H9 (cell line): ENCODE measurements at regions not wholly inside any gene's neighbourhood (a gene's known extent, or its start where the extent isn't known, plus 50 kb on each side); places are given as distances from the start of the nearest gene placed in this dataset.

Experiments used
- DNase-seq: peaks from one replicate; pipeline ENCODE4 v3.0.0-alpha.2; 2017
- H2AFZ ChIP-seq: one replicate; pipeline ENCODE4 v1.6.1; 2013; ENCODE audit warnings: mild to moderate bottlenecking, low read length, control low read depth, moderate library complexity
- H2AK5ac ChIP-seq: 2 replicates; pipeline ENCODE4 v1.6.1; 2013; ENCODE audit warnings: low read length, control low read depth, mixed read lengths; ENCODE audit not compliant: insufficient read length
- H2BK120ac ChIP-seq: one replicate; pipeline ENCODE4 v1.6.1; 2013; ENCODE audit warnings: low read depth, mild to moderate bottlenecking, low read length, control low read depth, inconsistent platforms; ENCODE audit not compliant: poor library complexity, severe bottlenecking
- H2BK12ac ChIP-seq: 2 replicates; pipeline ENCODE4 v1.6.1; 2013; ENCODE audit warnings: low read length, control low read depth, mixed read lengths, low read depth; ENCODE audit not compliant: insufficient read length
- H2BK15ac ChIP-seq: 2 replicates; pipeline ENCODE4 v1.6.1; 2013; ENCODE audit warnings: low read depth, low read length, control low read depth
- H2BK20ac ChIP-seq: one replicate; pipeline ENCODE4 v1.6.1; 2013; ENCODE audit warnings: low read depth, mild to moderate bottlenecking, low read length, control low read depth, inconsistent platforms; ENCODE audit not compliant: poor library complexity, severe bottlenecking
- H2BK5ac ChIP-seq: 2 replicates; pipeline ENCODE4 v1.6.1; 2013; ENCODE audit warnings: low read length, control low read depth, mixed read lengths; ENCODE audit not compliant: insufficient read length
- H3K14ac ChIP-seq: 2 replicates; pipeline ENCODE4 v1.6.1; 2013; ENCODE audit warnings: low read length, control low read depth; ENCODE audit not compliant: insufficient read depth
- H3K18ac ChIP-seq: 2 replicates; pipeline ENCODE4 v1.6.1; 2013; ENCODE audit warnings: low read depth, mild to moderate bottlenecking, mixed read lengths, low read length, control low read depth; ENCODE audit not compliant: insufficient read length
- H3K23ac ChIP-seq: 2 replicates; pipeline ENCODE4 v1.6.1; 2013; ENCODE audit warnings: low read length, control low read depth, mixed read lengths, low read depth; ENCODE audit not compliant: insufficient read length
- H3K23me2 ChIP-seq: 2 replicates; pipeline ENCODE4 v1.6.1; 2013; ENCODE audit warnings: low read depth, mild to moderate bottlenecking, mixed read lengths, low read length, control low read depth; ENCODE audit not compliant: insufficient read length, poor library complexity, severe bottlenecking
- H3K27ac ChIP-seq: 2 replicates; pipeline ENCODE4 v1.5.1; 2013; ENCODE audit warnings: low read length, control low read depth, mixed read lengths, low read depth; ENCODE audit not compliant: insufficient read length
- H3K27me3 ChIP-seq: 2 replicates; pipeline ENCODE4 v1.6.1; 2013; ENCODE audit warnings: low read length, control low read depth, inconsistent platforms; ENCODE audit not compliant: insufficient read depth
- H3K4ac ChIP-seq: 2 replicates; pipeline ENCODE4 v1.6.1; 2013; ENCODE audit warnings: low read depth, mild to moderate bottlenecking, control low read depth, inconsistent platforms, low read length, moderate library complexity
- H3K4me1 ChIP-seq: 2 replicates; pipeline ENCODE4 v1.6.1; 2013; ENCODE audit warnings: low read length, control low read depth, inconsistent platforms; ENCODE audit not compliant: insufficient read depth
- H3K4me2 ChIP-seq: 2 replicates; pipeline ENCODE4 v1.6.1; 2013; ENCODE audit warnings: low read length, control low read depth, mixed read lengths; ENCODE audit not compliant: insufficient read length, insufficient read depth
- H3K56ac ChIP-seq: 2 replicates; pipeline ENCODE4 v1.6.1; 2013; ENCODE audit warnings: low read depth, mild to moderate bottlenecking, mixed read lengths, low read length, control low read depth; ENCODE audit not compliant: insufficient read length
- H3K79me1 ChIP-seq: 2 replicates; pipeline ENCODE4 v1.6.1; 2013; ENCODE audit warnings: low read depth, mild to moderate bottlenecking, moderate library complexity, low read length, control low read depth, inconsistent platforms; ENCODE audit not compliant: insufficient read depth, poor library complexity, severe bottlenecking
- H3K79me2 ChIP-seq: 2 replicates; pipeline ENCODE4 v1.6.1; 2013; ENCODE audit warnings: low read length, control low read depth, inconsistent platforms; ENCODE audit not compliant: insufficient read depth
- H3K9ac ChIP-seq: 2 replicates; pipeline ENCODE4 v1.6.1; 2013; ENCODE audit warnings: low read length, control low read depth, mixed read lengths; ENCODE audit not compliant: insufficient read length; ENCODE audit errors: extremely low read depth
- H3K9me3 ChIP-seq: one replicate; pipeline ENCODE4 v1.6.1; 2013; ENCODE audit warnings: low read depth, low read length, inconsistent platforms; ENCODE audit not compliant: control insufficient read depth
- H3T11ph ChIP-seq: one replicate; pipeline ENCODE4 v1.6.1; 2013; ENCODE audit warnings: mild to moderate bottlenecking, low read length, control low read depth, inconsistent platforms
- H4K20me1 ChIP-seq: one replicate; pipeline ENCODE4 v1.6.1; 2013; ENCODE audit not compliant: control insufficient read depth, insufficient read length, insufficient read depth
- H4K5ac ChIP-seq: 2 replicates; pipeline ENCODE4 v1.6.1; 2013; ENCODE audit warnings: low read depth, mild to moderate bottlenecking, mixed read lengths, low read length, control low read depth; ENCODE audit not compliant: insufficient read length
- H4K8ac ChIP-seq: replicated peaks from 2 replicates; pipeline ENCODE4 v1.6.1; 2013; ENCODE audit warnings: low read length, control low read depth, mixed read lengths, low read depth; ENCODE audit not compliant: insufficient read length
- H4K91ac ChIP-seq: 2 replicates; pipeline ENCODE4 v1.6.1; 2013; ENCODE audit warnings: low read depth, mild to moderate bottlenecking, moderate library complexity, mixed read lengths, low read length, control low read depth; ENCODE audit not compliant: insufficient read length
- H3K27ac Mint-ChIP-seq, 3 experiments: 2 replicates in 2 of 3; 3 replicates in 1 of 3; pipeline ENCODE4 v1.8.0; 2020 to 2021; ENCODE audit warnings: mixed read lengths in 3 of 3, mild to moderate bottlenecking in 1 of 3, moderate library complexity in 1 of 3
- H3K27me3 Mint-ChIP-seq: 2 replicates; pipeline ENCODE4 v1.8.0; 2021; ENCODE audit warnings: low read depth, mild to moderate bottlenecking, moderate library complexity, mixed read lengths
- H3K36me3 Mint-ChIP-seq, 3 experiments: 2 replicates in 2 of 3; 3 replicates in 1 of 3; pipeline ENCODE4 v1.8.0; 2020 to 2021; ENCODE audit warnings: low read depth in 3 of 3, mixed read lengths in 3 of 3; ENCODE audit not compliant: insufficient read depth in 1 of 3
- H3K4me1 Mint-ChIP-seq, 2 experiments: 2 replicates each; pipeline ENCODE4 v1.8.0; 2020; ENCODE audit warnings: mixed read lengths in 2 of 2
- H3K4me3 Mint-ChIP-seq, 2 experiments: 2 replicates in 1 of 2; 3 replicates in 1 of 2; pipeline ENCODE4 v1.8.0; 2020 to 2021; ENCODE audit warnings: mild to moderate bottlenecking in 2 of 2, mixed read lengths in 2 of 2, moderate library complexity in 1 of 2
- H3K9me3 Mint-ChIP-seq, 2 experiments: 2 replicates in 1 of 2; 3 replicates in 1 of 2; pipeline ENCODE4 v1.8.0; 2020; ENCODE audit warnings: mild to moderate bottlenecking in 2 of 2, mixed read lengths in 2 of 2, moderate library complexity in 1 of 2
- CTCF ChIP-seq: fragments of 200-600 bp; sonication (generic); conservative IDR thresholded peaks from 3 replicates; pipeline ENCODE4 v1.8.0; 2021; ENCODE audit warnings: antibody characterized with exemption, mild to moderate bottlenecking
- WGBS: extraction: QIAGEN DNeasy Blood & Tissue Kit; methylation state at CpG from one replicate; pipeline ENCODE4 v1.1.7; 2013; ENCODE audit warnings: missing lambda C conversion rate, low lambda C conversion rate, mixed read lengths; ENCODE audit not compliant: insufficient read length; ENCODE audit errors: extremely low coverage; 5-methylcytosine and 5-hydroxymethylcytosine counted together

- Mint-ChIP-seq H3K4me3 (no peak overlapping the region), H3K4me1 (peaks cover 17 to 18% of the 10 kb centered on the region in 2 experiments)
- no peak overlapping the region for H3K4me2 ChIP-seq
Observed at GRCh38 chr1:216997069-216997468, 273.8 kb upstream of the ESRRG start.

More at GRCh38 chr1:216997069-216997468, 273.8 kb upstream of the ESRRG start:
- Histone ChIP-seq H3K9ac (no peak overlapping the region), H3K9me3 (no peaks in the 10 kb centered on the region), H3K23me2 (no peaks in the 10 kb centered on the region), H3K56ac (no peak overlapping the region), H3K14ac (no peak overlapping the region), H3K23ac (no peak overlapping the region), H3K18ac (no peak overlapping the region), H4K91ac (no peak overlapping the region), H2BK5ac (no peak overlapping the region), H3K27me3 (no peaks in the 10 kb centered on the region), H3K4ac (no peak overlapping the region), H3K27ac (no peak overlapping the region), H4K8ac (no peak overlapping the region), H2BK12ac (no peak overlapping the region), H4K5ac (no peak overlapping the region), H3K79me1 (no peaks in the 10 kb centered on the region), H2AK5ac (no peak overlapping the region), H4K20me1 (no peaks in the 10 kb centered on the region), H2BK120ac (no peak overlapping the region), H2BK15ac (no peak overlapping the region), H2AFZ (no peak overlapping the region), H2BK20ac (no peak overlapping the region), H3K79me2 (no peaks in the 10 kb centered on the region), H3K4me1 (no peaks in the 10 kb centered on the region), H3T11ph (no peak overlapping the region)
- Mint-ChIP-seq H3K36me3 (no peaks in the 10 kb centered on the region), H3K27ac (no peak overlapping the region), H3K27me3 (no peaks in the 10 kb centered on the region; the same call in 1 of the 2 replicates), H3K9me3 (no peaks in the 10 kb centered on the region)
- no CpG with 5 or more reads among the region's 3 CpGs for WGBS
- DNase-seq, result no peak
- TF ChIP-seq CTCF, result no peak
